ENCODE measurements at regions not wholly inside any gene's neighbourhood (a gene's known extent, or its start where the extent isn't known, plus 50 kb on each side); places are given as distances from the start of the nearest gene placed in this dataset.

DNA sequence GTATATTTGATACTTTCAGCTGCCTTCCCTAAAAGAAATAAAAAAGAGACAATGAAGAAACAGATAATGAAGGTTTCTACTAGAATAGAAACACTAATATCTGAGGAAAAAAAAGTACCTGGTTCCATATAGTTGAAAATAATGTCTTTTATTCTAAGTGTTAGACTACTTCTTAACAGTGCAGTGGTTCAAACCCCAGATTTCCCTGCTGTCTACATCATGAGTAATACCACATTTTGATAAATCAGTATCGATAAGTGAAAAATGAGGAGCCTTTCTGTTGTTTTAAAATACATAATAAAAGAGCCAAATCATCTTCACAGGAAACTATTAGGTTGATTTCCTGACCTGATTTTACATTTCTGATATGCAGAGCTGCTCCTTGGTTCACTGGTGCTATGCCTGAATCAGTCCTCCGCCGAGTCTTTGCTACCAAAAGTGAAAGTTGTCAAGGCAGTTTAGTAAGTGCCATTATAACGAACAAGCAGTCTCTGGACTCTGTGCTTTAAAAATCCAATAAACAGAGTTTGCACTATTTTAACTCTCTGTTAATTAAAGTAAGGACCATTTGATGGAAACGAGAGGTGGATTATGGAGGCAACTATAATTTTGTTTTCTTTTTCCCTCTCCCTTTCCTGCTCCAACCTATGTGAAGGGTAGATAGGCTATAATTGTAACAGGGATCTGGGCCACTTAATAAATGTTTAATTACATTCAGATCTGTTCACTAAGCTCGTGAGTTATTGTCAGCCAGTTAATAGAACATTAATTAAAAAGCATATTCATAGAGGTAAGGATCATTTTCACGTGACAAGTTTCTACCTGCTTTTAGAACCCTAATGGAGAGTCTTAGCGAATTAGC lies 724.5 kb upstream of the RAG2 start:
- H3K4me3 ChIP-seq = no peak overlapping the region
- no peak overlapping the region for H3K27ac ChIP-seq
- H3K27me3 ChIP-seq (replicated peaks in 1 of 7) = no peaks in the 10 kb centered on the region
- WGBS, 5 donors = 69 to 84% (median 76%) methylated on average over 8 of the region's 8 CpGs
- peaks cover 0 to 3% (median 0%) of the 10 kb centered on the region in 8 donors for H3K9me3 ChIP-seq
- H3K4me1 ChIP-seq = no peaks in the 10 kb centered on the region
- TF ChIP-seq POLR2A (IDR thresholded peaks at IDR 0.05) (no peak), POLR2AphosphoS5 (IDR thresholded peaks at IDR 0.05) (no peak), CTCF (IDR thresholded peaks at IDR 0.05 in 8 of 11, conservative IDR thresholded peaks at IDR 0.05 in 3 of 11) (no peak)
- DNase-seq = no peak
- intact Hi-C loops (cut with DNase I; ENCODE audit: low total_unique reads) = no loop called here
- no peaks in the 10 kb centered on the region for H3K36me3 ChIP-seq

- H3K27ac ChIP-seq = no peak overlapping the region
- intact Hi-C loops (cut with DNase I; ENCODE audit: low total_unique reads) = no loop called here
- H3K9me3 ChIP-seq = no peaks in the 10 kb centered on the region
- no peaks in the 10 kb centered on the region for H3K27me3 ChIP-seq (replicated peaks in 1 of 7)
- no peak for DNase-seq
- no peaks in the 10 kb centered on the region for H3K4me1 ChIP-seq
- TF ChIP-seq CTCF (IDR thresholded peaks at IDR 0.05 in 8 of 11, conservative IDR thresholded peaks at IDR 0.05 in 3 of 11) (no peak), POLR2A (IDR thresholded peaks at IDR 0.05) (no peak), POLR2AphosphoS5 (IDR thresholded peaks at IDR 0.05) (no peak)
- H3K4me3 ChIP-seq = no peak overlapping the region
- H3K36me3 ChIP-seq = no peaks in the 10 kb centered on the region
These were observed 722.9 kb upstream of the RAG2 start for GRCh38 chr11:37320921-37321320.

DNA sequence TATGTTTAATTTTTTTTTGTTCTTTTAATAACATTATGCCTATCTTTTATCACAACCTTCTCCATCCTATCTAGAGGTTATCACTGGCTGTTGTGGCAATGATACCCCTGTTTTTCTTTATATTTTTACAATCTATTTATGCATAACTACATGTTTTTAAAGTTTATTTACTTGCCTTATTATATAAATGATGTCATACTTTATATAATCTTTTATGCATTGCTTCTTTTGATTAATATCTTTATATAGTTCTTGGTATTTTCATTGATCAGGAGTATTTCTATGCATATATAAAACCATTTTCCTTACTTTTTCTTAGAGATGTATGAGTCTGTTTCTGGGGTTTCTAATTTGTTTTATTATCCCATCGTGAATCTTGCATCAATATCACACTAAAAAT lies 719.8 kb upstream of the RAG2 start:
- WGBS, 5 donors = 64 to 72% (median 66%) methylated on average over 1 of the region's 1 CpG
- H3K36me3 ChIP-seq = no peaks in the 10 kb centered on the region
- TF ChIP-seq POLR2AphosphoS5 (IDR thresholded peaks at IDR 0.05) = no peak
- no peak for TF ChIP-seq CTCF (IDR thresholded peaks at IDR 0.05 in 8 of 11, conservative IDR thresholded peaks at IDR 0.05 in 3 of 11)
- TF ChIP-seq POLR2A (IDR thresholded peaks at IDR 0.05) = no peak
- no peaks in the 10 kb centered on the region for H3K4me1 ChIP-seq
- peaks cover 0 to 4% (median 0%) of the 10 kb centered on the region in 8 donors for H3K9me3 ChIP-seq
- intact Hi-C loops (cut with DNase I; ENCODE audit: low total_unique reads) = no loop called here
- no peaks in the 10 kb centered on the region for H3K27me3 ChIP-seq (replicated peaks in 1 of 7)
- no peak overlapping the region for H3K27ac ChIP-seq
- no peak overlapping the region for H3K4me3 ChIP-seq
- DNase-seq = no peak

GRCh38 chr11:37313266-37313665 lies 715.2 kb upstream of the RAG2 start:
- H3K27ac ChIP-seq = no peak overlapping the region
- no peak for DNase-seq
- H3K9me3 ChIP-seq = peaks cover 0 to 38% (median 26%) of the 10 kb centered on the region in 8 donors
- WGBS, 5 donors = 64 to 90% (median 80%) methylated on average over 2 of the region's 2 CpGs
- no peaks in the 10 kb centered on the region for H3K27me3 ChIP-seq (replicated peaks in 1 of 7)
- H3K4me1 ChIP-seq = no peaks in the 10 kb centered on the region
- intact Hi-C loops (cut with DNase I; ENCODE audit: low total_unique reads) = no loop called here
- no peak overlapping the region for H3K4me3 ChIP-seq
- TF ChIP-seq POLR2AphosphoS5 (IDR thresholded peaks at IDR 0.05) (no peak), POLR2A (IDR thresholded peaks at IDR 0.05) (no peak), CTCF (IDR thresholded peaks at IDR 0.05 in 8 of 11, conservative IDR thresholded peaks at IDR 0.05 in 3 of 11) (no peak)
- H3K36me3 ChIP-seq = no peaks in the 10 kb centered on the region

Measured in spleen (tissue), 11 donors.